GM18507 (cell line): ENCODE measurements at regions not wholly inside any gene's neighbourhood (a gene's known extent, or its start where the extent isn't known, plus 50 kb on each side); places are given as distances from the start of the nearest gene placed in this dataset.
"Not testable (repeated sequence)": the region's sequence is repeated elsewhere in the genome, so short reads cannot be mapped to it uniquely, and the experiment has no call there.

Experiments
- DNase-seq: peaks from one replicate; pipeline ENCODE4 v3.0.0; 2011; ENCODE audit warnings: low read depth; ENCODE audit not compliant: insufficient read length; ENCODE audit errors: extremely low spot score
- FAIRE-seq: peaks from 2 replicates; lab custom pipeline; 2011; peaks lifted over from hg19 to GRCh38; lab: Jason Lieb, UNC

GRCh38 chr5:66234241-66234640 lies 90.1 kb downstream of the SREK1 start:
- FAIRE-seq = no peak
- DNase-seq = no peak

- DNase-seq = no peak
- FAIRE-seq = no peak
Measured at GRCh38 chr5:66238435-66238834, 94.3 kb downstream of the SREK1 start.

GRCh38 chr5:66239034-66239433 lies 94.9 kb downstream of the SREK1 start:
- no peak for FAIRE-seq

GRCh38 chr5:66241136-66241825 lies 97.2 kb downstream of the SREK1 start:
- FAIRE-seq = no peak
- DNase-seq = no peak

More at GRCh38 chr5:66239034-66239433, 94.9 kb downstream of the SREK1 start:
- DNase-seq = no peak

GRCh38 chr5:66242050-66242715 lies 98.1 kb downstream of the SREK1 start:
- FAIRE-seq (no peak), DNase-seq (no peak)

- DNase-seq (no peak), FAIRE-seq (no peak)
Measured at GRCh38 chr5:66246608-66247007, 102.5 kb downstream of the SREK1 start.

GRCh38 chr5:66247176-66247960 lies 103.3 kb downstream of the SREK1 start:
- FAIRE-seq (no peak), DNase-seq (no peak)

GRCh38 chr5:66248874-66249273 lies 104.8 kb downstream of the SREK1 start:
- FAIRE-seq (no peak), DNase-seq (no peak)

- DNase-seq (no peak), FAIRE-seq (no peak)
Measured at GRCh38 chr5:66249920-66250319, 105.8 kb downstream of the SREK1 start.

- DNase-seq = no peak
- no peak for FAIRE-seq
Measured at GRCh38 chr5:66252849-66253248, 108.7 kb downstream of the SREK1 start.

GRCh38 chr5:66255714-66256113 lies 111.6 kb downstream of the SREK1 start:
- FAIRE-seq = no peak
- DNase-seq = no peak

GRCh38 chr5:66273121-66273520 lies 129.0 kb downstream of the SREK1 start:
- FAIRE-seq (no peak), DNase-seq (no peak)

GRCh38 chr5:66276986-66277385 lies 132.9 kb downstream of the SREK1 start:
- DNase-seq = no peak
- no peak for FAIRE-seq

GRCh38 chr5:66277981-66278380 lies 133.9 kb downstream of the SREK1 start:
- FAIRE-seq = no peak
- no peak for DNase-seq

GRCh38 chr5:66281294-66281693 lies 137.2 kb downstream of the SREK1 start:
- no peak for DNase-seq
- no peak for FAIRE-seq

- no peak for DNase-seq
- no peak for FAIRE-seq
Measured at GRCh38 chr5:66284588-66285342, 140.7 kb downstream of the SREK1 start.

GRCh38 chr5:66285343-66285922 lies 141.3 kb downstream of the SREK1 start:
- FAIRE-seq (no peak), DNase-seq (no peak)

GRCh38 chr5:66291771-66292170 lies 147.7 kb downstream of the SREK1 start:
- DNase-seq (no peak), FAIRE-seq (no peak)

GRCh38 chr5:66293851-66294250 lies 149.8 kb downstream of the SREK1 start:
- not testable (repeated sequence) for DNase-seq, FAIRE-seq
